Activated CD8-positive, alpha-beta memory T cell treated with anti-CD3 and anti-CD28 coated beads, Interleukin-2, amount 50 U/mL, for 48 hours (primary cell): ENCODE measurements at regions not wholly inside any gene's neighbourhood (a gene's known extent, or its start where the extent isn't known, plus 50 kb on each side); places are given as distances from the start of the nearest gene placed in this dataset.
"Not testable (repeated sequence)": the region's sequence is repeated elsewhere in the genome, so short reads cannot be mapped to it uniquely, and the experiment has no call there.

Experiments
- DNase-seq: peaks from one replicate; pipeline ENCODE4 v3.0.0-alpha.2; 2020

DNA sequence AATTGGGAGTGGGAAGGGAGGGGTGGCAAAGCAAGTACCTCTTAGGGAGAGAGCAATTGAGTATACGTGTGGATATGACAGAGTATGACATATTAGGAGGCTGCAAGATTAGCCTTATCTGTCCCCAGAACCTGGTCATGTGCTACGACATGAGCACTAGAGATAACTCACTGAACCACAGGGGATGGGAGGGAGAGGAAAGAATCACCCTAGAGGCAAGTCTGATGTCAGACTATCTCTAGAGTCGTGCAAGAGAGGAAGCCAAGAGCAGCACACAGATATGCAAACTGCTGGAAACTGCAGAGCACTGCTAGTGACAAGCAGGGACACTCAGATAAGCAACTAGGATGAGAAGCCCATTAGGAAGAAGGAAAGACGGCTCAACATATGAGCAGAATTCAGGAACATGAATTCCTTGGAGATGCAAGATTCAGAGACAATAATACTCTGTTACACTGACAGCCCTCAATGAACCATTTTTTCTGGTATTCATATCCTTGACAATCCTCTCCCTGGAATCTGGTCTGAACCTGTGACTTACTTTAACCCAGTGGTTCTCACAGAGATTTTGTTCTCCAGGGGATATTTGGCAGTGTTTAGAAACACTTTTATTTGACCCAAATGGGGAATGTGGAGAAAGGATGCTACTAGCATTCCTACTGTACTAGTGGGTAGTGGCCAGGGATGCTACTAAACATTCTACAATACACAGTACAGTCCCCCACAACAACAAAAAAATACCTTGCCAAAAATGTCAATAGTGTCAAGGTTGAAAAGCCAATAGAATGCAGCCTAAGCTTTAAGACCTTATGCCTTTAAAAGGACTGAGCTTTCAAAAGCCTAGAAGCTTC is 84.0 kb upstream of the BMP2K start:
- no peak for DNase-seq

DNA sequence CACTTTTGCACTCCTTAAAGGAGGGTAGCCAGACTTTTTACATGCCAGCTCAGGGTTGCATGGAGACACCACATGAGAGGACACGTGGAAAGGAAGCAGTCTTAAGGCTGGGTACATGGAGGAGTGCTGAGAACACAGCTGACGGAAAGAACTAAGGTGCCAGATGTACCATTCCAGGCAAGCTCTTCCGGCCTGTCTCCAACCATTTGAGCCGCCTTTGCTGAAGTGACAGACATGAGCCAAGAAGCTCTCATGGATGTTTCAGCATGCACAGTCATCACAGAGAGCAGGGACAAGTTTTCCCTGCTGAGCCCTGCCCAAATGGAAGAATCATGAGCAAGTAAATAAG is 83.4 kb upstream of the BMP2K start:
- DNase-seq, result no peak

- DNase-seq, result no peak
These were observed 82.2 kb upstream of the BMP2K start for GRCh38 chr4:78693777-78694456.

DNA sequence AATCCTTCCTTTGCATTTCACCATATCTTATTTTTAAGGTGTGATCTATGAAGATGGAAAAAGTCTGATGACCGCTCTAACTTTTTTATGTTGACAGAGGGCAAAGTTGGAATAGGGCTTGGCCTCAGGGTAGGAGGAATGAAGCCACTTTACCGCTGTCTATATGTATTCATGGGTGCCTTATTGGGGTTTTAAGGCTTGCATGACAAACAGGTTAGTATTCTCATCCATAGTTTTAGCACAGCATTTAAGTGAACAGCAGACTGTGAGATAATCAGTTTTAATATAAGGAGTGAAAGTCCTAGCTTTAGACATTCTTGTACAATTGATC is 81.7 kb upstream of the BMP2K start:
- DNase-seq, result no peak

GRCh38 chr4:78695910-78696309 is 80.2 kb upstream of the BMP2K start:
- no peak for DNase-seq

DNA sequence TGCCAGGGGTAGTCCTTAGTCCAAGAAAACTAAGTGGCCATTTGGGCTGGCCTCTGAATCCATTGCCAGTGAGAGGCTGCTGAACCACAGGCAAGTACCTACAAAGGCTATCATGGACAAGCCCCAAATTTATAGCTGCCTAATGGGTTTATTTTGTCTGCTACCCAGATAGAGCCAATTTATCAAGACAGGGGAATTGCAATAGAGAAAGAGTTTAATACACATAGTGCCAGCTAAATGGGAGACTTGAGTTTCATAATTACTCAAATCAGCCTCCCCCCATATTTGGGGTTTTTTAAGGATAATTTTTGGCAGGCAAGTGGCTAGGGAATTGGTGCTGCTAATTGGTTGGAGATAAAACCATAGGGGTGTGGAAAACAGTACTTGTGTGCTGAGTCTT is 73.1 kb upstream of the BMP2K start:
- no peak for DNase-seq

DNA sequence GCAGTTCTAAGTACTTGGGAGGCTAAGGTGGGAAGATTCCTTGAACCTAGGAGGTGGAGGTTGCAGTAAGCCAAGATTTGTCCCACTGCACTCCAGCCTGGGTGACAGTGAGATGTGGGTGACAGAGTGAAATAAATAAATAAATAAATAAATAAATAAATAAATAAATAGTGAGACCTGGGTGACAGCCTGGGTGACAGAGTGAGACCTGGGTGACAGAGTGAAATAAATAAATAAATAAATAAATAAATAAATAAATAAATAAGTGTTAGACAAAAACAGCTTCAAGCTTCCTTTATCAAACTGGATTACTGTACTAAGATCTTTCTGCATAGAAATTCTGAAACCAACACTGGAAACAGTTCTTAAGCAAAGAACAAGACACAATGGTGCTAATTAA is 71.8 kb upstream of the BMP2K start:
- DNase-seq, result no peak

DNA sequence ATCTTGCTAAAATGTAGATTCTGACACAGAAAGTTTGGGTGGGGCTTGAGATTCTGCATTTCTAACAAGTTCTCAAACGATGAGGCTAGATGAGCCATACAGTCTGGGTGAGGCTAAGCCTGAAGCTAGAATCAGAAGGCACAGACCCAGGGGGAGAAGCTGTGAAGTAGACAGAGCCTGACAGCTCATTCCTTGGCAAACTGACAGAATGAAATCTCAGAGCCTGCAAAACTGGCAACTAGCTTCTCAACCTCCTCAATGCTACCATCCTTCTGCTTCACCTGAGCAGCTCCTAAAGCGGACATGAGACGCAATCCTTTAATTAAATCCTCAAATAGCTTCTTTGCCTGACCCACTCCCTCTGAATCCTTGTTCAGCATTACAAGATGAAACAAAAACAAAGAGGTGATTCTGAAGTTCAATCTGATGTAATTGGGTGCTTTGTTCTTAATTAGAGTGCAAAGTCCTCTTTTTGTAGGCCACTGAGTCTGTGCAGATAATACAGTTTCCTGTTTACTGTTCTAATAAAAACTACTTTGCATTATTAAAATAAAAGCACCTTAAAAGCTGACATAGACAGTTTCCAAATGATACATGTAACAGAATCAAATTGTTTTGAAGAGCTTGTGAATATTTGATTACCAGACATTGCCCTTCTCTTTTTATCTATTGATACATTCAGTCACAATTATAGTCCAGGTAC is 71.0 kb upstream of the BMP2K start:
- DNase-seq, result no peak

- DNase-seq, result no peak
These were observed 69.8 kb upstream of the BMP2K start for GRCh38 chr4:78706302-78706701.

DNA sequence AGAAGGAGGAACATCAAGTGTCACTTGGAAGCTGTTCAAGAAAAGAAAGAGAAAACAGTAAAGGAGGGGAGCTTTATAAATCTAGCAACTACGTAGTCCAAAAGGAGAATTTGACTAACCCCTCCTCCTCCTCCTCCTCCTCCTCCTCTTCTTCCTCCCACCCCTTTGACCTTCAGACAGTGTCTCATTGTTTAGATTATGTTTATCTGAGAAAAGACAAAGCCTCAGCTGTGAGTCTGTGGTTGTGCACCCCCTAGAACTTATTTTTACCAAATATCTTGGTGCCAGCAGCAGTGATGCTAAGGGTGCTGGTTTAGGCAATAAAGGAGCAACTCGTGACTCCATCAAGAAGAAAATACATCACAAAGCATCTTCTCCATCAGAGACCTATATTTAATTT is 68.9 kb upstream of the BMP2K start:
- DNase-seq, result no peak

DNA sequence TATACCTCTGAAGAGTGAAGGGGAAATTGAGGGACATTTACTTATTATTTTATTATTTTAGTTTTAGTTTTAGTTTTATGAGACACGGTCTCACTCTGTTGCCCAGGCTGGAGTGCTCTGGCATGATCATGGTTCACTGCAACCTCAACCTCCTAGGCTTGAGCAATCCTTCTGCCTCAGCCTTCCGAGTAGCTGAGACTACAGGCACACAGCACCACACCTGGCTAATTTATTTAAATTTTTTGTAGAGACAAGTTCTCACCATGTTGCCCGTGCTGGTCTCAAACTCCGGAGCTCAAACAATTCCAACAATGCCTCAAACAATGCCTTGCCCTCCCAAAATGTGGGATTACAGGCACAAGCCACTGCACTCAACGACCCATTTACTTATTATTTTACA is 68.4 kb upstream of the BMP2K start:
- no peak for DNase-seq

DNA sequence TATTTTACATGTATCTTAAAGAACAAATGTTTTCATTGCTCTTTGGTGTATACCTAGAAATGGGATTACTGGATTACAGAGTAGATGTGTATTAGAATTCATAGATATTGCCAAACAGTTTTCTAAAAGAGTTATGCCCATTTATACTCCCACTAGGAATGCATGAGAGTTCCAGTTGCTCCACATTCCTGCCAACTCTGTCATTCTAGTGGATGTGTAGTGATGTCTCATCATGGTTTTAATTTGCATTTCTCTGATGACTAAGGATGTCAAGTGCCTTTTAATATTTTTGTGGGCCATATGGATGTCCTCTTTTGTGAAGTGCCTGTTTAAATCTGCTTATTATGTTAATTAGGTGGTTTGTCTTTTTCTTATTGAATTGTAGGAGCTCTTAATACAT is 65.6 kb upstream of the BMP2K start:
- DNase-seq, result no peak

- DNase-seq, result no peak
These were observed 64.5 kb upstream of the BMP2K start for GRCh38 chr4:78711676-78712075.

DNA sequence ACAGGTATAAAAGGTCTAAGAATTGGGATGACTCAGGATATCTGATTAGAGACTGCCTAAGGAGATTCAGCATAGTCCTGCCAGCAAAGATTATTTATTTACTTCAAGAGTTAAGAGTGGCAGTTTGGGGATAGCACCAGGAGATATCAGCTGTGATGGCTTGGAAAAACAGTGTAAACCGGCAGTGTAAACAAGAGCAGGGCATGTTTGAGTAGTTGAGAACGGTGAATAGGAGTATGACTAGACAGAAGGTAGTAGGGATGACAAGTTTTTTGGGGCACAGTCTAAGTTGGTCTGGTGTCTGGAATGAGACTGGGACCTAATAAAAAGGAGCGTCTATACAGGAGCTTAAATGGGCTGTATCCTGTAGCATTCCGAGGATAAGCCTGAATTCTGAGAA is 61.6 kb upstream of the BMP2K start:
- DNase-seq, result not testable (repeated sequence)

DNA sequence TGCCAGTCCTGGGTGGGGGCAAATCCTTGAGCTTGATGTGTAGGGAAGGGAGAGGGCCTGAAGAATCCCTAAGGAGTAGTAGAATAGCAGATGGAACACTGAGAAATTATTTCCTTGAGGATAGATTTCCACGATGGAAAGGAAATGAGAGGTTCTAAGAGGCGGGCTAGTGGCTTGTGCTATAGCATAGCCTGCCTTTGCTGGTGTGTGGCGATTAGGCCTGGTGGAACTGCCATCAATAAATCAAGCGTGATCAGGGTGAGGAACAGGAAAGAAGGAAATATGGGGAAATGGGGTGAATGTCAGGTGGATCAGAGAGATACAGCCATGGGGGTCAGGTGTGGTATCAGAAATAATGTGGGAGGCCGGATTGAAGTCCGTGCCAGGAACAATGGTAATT is 60.8 kb upstream of the BMP2K start:
- DNase-seq, result not testable (repeated sequence)

GRCh38 chr4:78717712-78718111 is 58.4 kb upstream of the BMP2K start:
- not testable (repeated sequence) for DNase-seq

DNA sequence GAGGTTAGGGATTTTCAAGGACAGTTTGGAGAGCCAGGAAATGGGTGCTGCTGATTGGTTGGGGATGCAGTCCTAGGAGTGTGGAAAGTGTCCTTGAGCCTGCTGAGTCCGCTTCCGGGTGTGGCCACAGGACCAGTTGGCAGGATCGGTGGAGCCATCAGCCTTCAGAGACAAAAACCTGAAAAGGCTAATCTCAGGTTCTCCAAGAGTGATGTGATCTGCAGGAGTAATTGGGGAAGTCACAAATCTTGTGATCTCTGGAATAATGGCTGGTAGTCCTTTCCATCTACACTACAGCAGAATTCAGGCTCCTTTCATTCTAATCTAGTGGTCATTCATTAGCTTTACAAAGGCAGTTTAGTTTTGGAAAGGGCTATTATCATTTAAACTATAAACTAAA is 55.9 kb upstream of the BMP2K start:
- no peak for DNase-seq

- DNase-seq, result peak; percentile 53
These were observed 55.0 kb upstream of the BMP2K start for GRCh38 chr4:78720994-78721677.

DNA sequence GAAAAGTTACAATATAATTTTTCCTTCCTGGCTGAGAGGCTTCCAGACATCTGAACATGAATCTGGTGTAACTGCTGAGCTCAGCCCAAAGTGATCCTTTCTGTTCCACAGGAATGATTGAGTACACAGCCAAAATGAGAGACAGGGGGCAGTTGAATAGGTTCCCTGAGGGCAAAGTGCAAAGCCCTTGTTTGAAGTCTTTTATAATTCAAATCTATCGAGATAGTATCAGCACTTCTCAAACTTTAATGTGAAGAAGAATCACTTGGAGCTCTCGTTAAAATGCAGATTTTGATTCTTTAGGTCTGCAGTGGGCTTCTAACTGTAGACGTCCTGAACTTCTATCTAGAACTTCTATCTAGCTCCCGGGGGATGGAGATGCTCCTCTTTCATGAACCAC is 54.4 kb upstream of the BMP2K start:
- no peak for DNase-seq

- DNase-seq, result no peak
These were observed 53.8 kb upstream of the BMP2K start for GRCh38 chr4:78722320-78722719.

GRCh38 chr4:78722878-78723277 is 53.3 kb upstream of the BMP2K start:
- no peak for DNase-seq
